NOMO-1 treated with DMSO at 0.1 percent for 48 hours (cell line): ENCODE measurements at regions not wholly inside any gene's neighbourhood (a gene's known extent, or its start where the extent isn't known, plus 50 kb on each side); places are given as distances from the start of the nearest gene placed in this dataset.

ENCODE experiments used
- DNase-seq: peaks from one replicate; lab custom pipeline; 2025; ENCODE audit not compliant: unreplicated experiment; lab: John Stamatoyannopoulos, UW

GRCh38 chr6:85396159-85396808, 53.6 kb upstream of the NT5E start:
- no peak for DNase-seq

- no peak for DNase-seq
These were observed 54.1 kb upstream of the NT5E start for GRCh38 chr6:85395746-85396145.

GRCh38 chr6:85394853-85395538, 54.9 kb upstream of the NT5E start:
- DNase-seq = no peak

GRCh38 chr6:85394199-85394598, 55.7 kb upstream of the NT5E start:
- DNase-seq = no peak

- no peak for DNase-seq
These were observed 57.5 kb upstream of the NT5E start for GRCh38 chr6:85392379-85392778.

- no peak for DNase-seq
These were observed 59.1 kb upstream of the NT5E start for GRCh38 chr6:85390775-85391174.

- no peak for DNase-seq
These were observed 59.7 kb upstream of the NT5E start for GRCh38 chr6:85390105-85390728.

GRCh38 chr6:85389151-85389797, 60.6 kb upstream of the NT5E start:
- no peak for DNase-seq

GRCh38 chr6:85388531-85388930, 61.4 kb upstream of the NT5E start:
- DNase-seq = no peak

- no peak for DNase-seq
These were observed 64.1 kb upstream of the NT5E start for GRCh38 chr6:85385636-85386315.

GRCh38 chr6:85383042-85383441, 66.8 kb upstream of the NT5E start:
- no peak for DNase-seq

GRCh38 chr6:85382541-85382940, 67.3 kb upstream of the NT5E start:
- no peak for DNase-seq

- no peak for DNase-seq
These were observed 77.0 kb upstream of the NT5E start for GRCh38 chr6:85372915-85373270.

- no peak for DNase-seq
These were observed 77.5 kb upstream of the NT5E start for GRCh38 chr6:85372188-85372914.

GRCh38 chr6:85368631-85369030, 81.3 kb upstream of the NT5E start:
- no peak for DNase-seq

GRCh38 chr6:85364344-85364743, 85.5 kb upstream of the NT5E start:
- DNase-seq = peak; percentile 12

- no peak for DNase-seq
These were observed 86.0 kb upstream of the NT5E start for GRCh38 chr6:85363870-85364269.

GRCh38 chr6:85362652-85363310, 87.1 kb upstream of the NT5E start:
- DNase-seq = no peak

- no peak for DNase-seq
These were observed 88.3 kb upstream of the NT5E start for GRCh38 chr6:85361643-85362014.
